Activated CD8-positive, alpha-beta memory T cell treated with anti-CD3 and anti-CD28 coated beads for 24 hours (primary cell): ENCODE measurements at regions not wholly inside any gene's neighbourhood (a gene's known extent, or its start where the extent isn't known, plus 50 kb on each side); places are given as distances from the start of the nearest gene placed in this dataset.
"Not testable (repeated sequence)": the region's sequence is repeated elsewhere in the genome, so short reads cannot be mapped to it uniquely, and the experiment has no call there.

Experiments used
- DNase-seq: peaks from one replicate; pipeline ENCODE4 v3.0.0-alpha.2; 2020

GRCh38 chr3:115204475-115204874, 57.4 kb upstream of the ZBTB20 start:
- no peak for DNase-seq

- DNase-seq: no peak
Measured at GRCh38 chr3:115208066-115208750, 61.1 kb upstream of the ZBTB20 start.

- DNase-seq: no peak
Measured at GRCh38 chr3:115211810-115212492, 64.9 kb upstream of the ZBTB20 start.

- no peak for DNase-seq
Measured at GRCh38 chr3:115212615-115213014, 65.5 kb upstream of the ZBTB20 start.

GRCh38 chr3:115213052-115213451, 66.0 kb upstream of the ZBTB20 start:
- not testable (repeated sequence) for DNase-seq

- no peak for DNase-seq
Measured at GRCh38 chr3:115217292-115217677, 70.2 kb upstream of the ZBTB20 start.

- DNase-seq: no peak
Measured at GRCh38 chr3:115217678-115218451, 70.8 kb upstream of the ZBTB20 start.

- no peak for DNase-seq
Measured at GRCh38 chr3:115218859-115219258, 71.8 kb upstream of the ZBTB20 start.

- no peak for DNase-seq
Measured at GRCh38 chr3:115224687-115225086, 77.6 kb upstream of the ZBTB20 start.

GRCh38 chr3:115226844-115227445, 79.9 kb upstream of the ZBTB20 start:
- DNase-seq: no peak

GRCh38 chr3:115227461-115227860, 80.4 kb upstream of the ZBTB20 start:
- DNase-seq: no peak

GRCh38 chr3:115228266-115228665, 81.2 kb upstream of the ZBTB20 start:
- DNase-seq: no peak

- DNase-seq: no peak
Measured at GRCh38 chr3:115232167-115232566, 85.1 kb upstream of the ZBTB20 start.

- no peak for DNase-seq
Measured at GRCh38 chr3:115233021-115233420, 85.9 kb upstream of the ZBTB20 start.

GRCh38 chr3:115236496-115236895, 89.4 kb upstream of the ZBTB20 start:
- no peak for DNase-seq

GRCh38 chr3:115239717-115240116, 92.6 kb upstream of the ZBTB20 start:
- no peak for DNase-seq

GRCh38 chr3:115244350-115244749, 97.3 kb upstream of the ZBTB20 start:
- DNase-seq: no peak

GRCh38 chr3:115245438-115245837, 98.3 kb upstream of the ZBTB20 start:
- no peak for DNase-seq

GRCh38 chr3:115245899-115246298, 98.8 kb upstream of the ZBTB20 start:
- DNase-seq: no peak

- no peak for DNase-seq
Measured at GRCh38 chr3:115246461-115247020, 99.5 kb upstream of the ZBTB20 start.

- no peak for DNase-seq
Measured at GRCh38 chr3:115248274-115248673, 101.2 kb upstream of the ZBTB20 start.

- DNase-seq: no peak
Measured at GRCh38 chr3:115251509-115251908, 104.4 kb upstream of the ZBTB20 start.

GRCh38 chr3:115252679-115253078, 105.6 kb upstream of the ZBTB20 start:
- DNase-seq: no peak
